ENCODE measurements at regions not wholly inside any gene's neighbourhood (a gene's known extent, or its start where the extent isn't known, plus 50 kb on each side); places are given as distances from the start of the nearest gene placed in this dataset.
"Not testable (repeated sequence)": the region's sequence is repeated elsewhere in the genome, so short reads cannot be mapped to it uniquely, and the experiment has no call there.

DNA sequence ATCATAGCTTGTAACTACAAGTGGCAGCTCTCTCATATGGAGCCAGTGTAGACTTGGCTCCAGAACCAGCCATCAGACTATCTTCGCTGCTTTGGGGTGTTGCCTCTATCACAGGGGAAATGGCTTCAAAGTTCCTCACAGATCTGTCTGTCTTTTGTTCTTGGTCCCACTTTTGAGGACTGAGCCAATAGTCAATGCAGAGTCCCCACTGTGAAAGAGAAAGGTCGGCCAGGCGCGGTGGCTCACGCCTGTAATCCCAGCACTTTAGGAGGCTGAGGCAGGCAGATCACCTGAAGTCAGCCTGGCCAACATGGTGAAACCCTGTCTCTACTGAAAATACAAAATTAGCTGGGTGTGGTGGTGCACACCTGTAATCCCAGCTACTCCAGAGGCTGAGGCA is 86.9 kb upstream of the FZD7 start:
- H3K4me1 Mint-ChIP-seq: peaks cover 14% of the 10 kb centered on the region
- H3K27ac Mint-ChIP-seq (ENCODE audit: unreplicated experiment); H3K36me3 Mint-ChIP-seq (ENCODE audit: low read depth); H3K9me3 Mint-ChIP-seq; DNase-seq (ENCODE audit: low read depth, low spot score); H3K27me3 Mint-ChIP-seq (ENCODE audit: low read depth); H3K4me3 Mint-ChIP-seq: not testable (repeated sequence)

DNA sequence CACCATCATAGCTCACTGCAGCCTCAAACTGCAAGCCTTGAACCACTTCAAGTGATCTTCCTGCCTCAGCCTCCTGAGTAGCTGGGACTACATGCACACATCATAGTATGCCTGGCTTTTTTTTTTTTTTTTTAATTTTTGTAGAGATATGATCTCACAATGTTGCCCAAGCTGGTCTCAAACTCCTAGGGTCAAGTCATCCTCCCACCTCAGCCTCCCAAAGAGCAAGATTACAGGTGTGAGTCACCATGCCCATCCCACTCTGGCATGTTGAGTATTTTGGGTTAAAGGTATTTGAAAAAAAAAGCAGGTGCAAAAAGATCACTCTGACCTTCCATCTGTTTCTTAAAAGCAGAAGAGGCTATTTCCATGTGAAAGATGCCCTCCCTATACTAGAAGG is 86.4 kb upstream of the FZD7 start:
- Mint-ChIP-seq H3K36me3 (ENCODE audit: low read depth) (no peaks in the 10 kb centered on the region), H3K4me1 (peaks cover 14% of the 10 kb centered on the region), H3K27ac (ENCODE audit: unreplicated experiment) (no peak overlapping the region), H3K4me3 (no peak overlapping the region), H3K9me3 (no peaks in the 10 kb centered on the region), H3K27me3 (ENCODE audit: low read depth) (no peaks in the 10 kb centered on the region)
- DNase-seq (ENCODE audit: low read depth, low spot score): no peak
- no peak for TF ChIP-seq CTCF (conservative IDR thresholded peaks at IDR 0.05)

GRCh38 chr2:201949181-201949926 is 84.3 kb upstream of the FZD7 start:
- TF ChIP-seq CTCF (conservative IDR thresholded peaks at IDR 0.05): no peak
- Mint-ChIP-seq H3K4me3 (no peak overlapping the region), H3K36me3 (ENCODE audit: low read depth) (no peaks in the 10 kb centered on the region), H3K27ac (ENCODE audit: unreplicated experiment) (peak overlapping the region; percentile 83), H3K4me1 (peaks cover 20% of the 10 kb centered on the region), H3K9me3 (no peaks in the 10 kb centered on the region), H3K27me3 (ENCODE audit: low read depth) (no peaks in the 10 kb centered on the region)
- no peak for DNase-seq (ENCODE audit: low read depth, low spot score)

- H3K27me3 Mint-ChIP-seq (ENCODE audit: low read depth): no peaks in the 10 kb centered on the region
- no peak overlapping the region for H3K27ac Mint-ChIP-seq (ENCODE audit: unreplicated experiment)
- DNase-seq (ENCODE audit: low read depth, low spot score): no peak
- H3K36me3 Mint-ChIP-seq (ENCODE audit: low read depth): no peaks in the 10 kb centered on the region
- H3K4me3 Mint-ChIP-seq: no peak overlapping the region
- H3K4me1 Mint-ChIP-seq: peaks cover 20% of the 10 kb centered on the region
- H3K9me3 Mint-ChIP-seq: no peaks in the 10 kb centered on the region
- TF ChIP-seq CTCF (conservative IDR thresholded peaks at IDR 0.05): no peak
Observed at GRCh38 chr2:201949927-201950246, 83.8 kb upstream of the FZD7 start.

DNA sequence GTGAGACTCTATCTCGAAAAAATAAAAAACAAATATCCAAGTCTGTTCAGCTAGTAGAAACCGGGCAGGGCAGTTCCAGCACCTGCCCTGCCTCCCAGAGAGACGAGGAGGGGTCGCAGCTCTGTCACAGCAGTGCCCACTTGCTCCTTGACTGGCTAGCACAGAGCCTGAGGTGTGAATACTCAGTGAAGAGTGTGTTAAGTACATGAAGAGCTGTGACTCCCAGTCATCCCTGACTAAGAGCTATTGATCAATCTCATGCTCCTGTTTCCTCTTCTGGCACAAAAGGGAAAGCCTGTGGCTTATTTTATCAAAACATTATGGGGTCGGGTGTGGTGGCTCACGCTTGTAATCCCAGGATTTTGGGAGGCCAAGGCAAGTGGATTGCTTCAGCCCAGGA is 83.0 kb upstream of the FZD7 start:
- no peak for DNase-seq (ENCODE audit: low read depth, low spot score)
- peaks cover 26% of the 10 kb centered on the region for H3K4me1 Mint-ChIP-seq
- no peaks in the 10 kb centered on the region for H3K9me3 Mint-ChIP-seq
- no peaks in the 10 kb centered on the region for H3K27me3 Mint-ChIP-seq (ENCODE audit: low read depth)
- no peak for TF ChIP-seq CTCF (conservative IDR thresholded peaks at IDR 0.05)
- no peak overlapping the region for H3K4me3 Mint-ChIP-seq
- H3K27ac Mint-ChIP-seq (ENCODE audit: unreplicated experiment): no peak overlapping the region
- no peaks in the 10 kb centered on the region for H3K36me3 Mint-ChIP-seq (ENCODE audit: low read depth)

- Mint-ChIP-seq H3K4me1 (peaks cover 41% of the 10 kb centered on the region), H3K27me3 (ENCODE audit: low read depth) (no peaks in the 10 kb centered on the region), H3K36me3 (ENCODE audit: low read depth) (no peaks in the 10 kb centered on the region), H3K27ac (ENCODE audit: unreplicated experiment) (no peak overlapping the region), H3K4me3 (no peak overlapping the region), H3K9me3 (no peaks in the 10 kb centered on the region)
- no peak for TF ChIP-seq CTCF (conservative IDR thresholded peaks at IDR 0.05)
- DNase-seq (ENCODE audit: low read depth, low spot score): no peak
Observed at GRCh38 chr2:201952187-201952586, 81.5 kb upstream of the FZD7 start.
